Lung (tissue), 11 donors: ENCODE measurements at regions not wholly inside any gene's neighbourhood (a gene's known extent, or its start where the extent isn't known, plus 50 kb on each side); places are given as distances from the start of the nearest gene placed in this dataset.
A peak's percentile ranks its signal among the peaks of the same experiment; 100 is the strongest.

Experiments
- ATAC-seq: fragments of 200-7000 bp; cut with Tn5 transposase; one replicate; pipeline ENCODE4 v1.9.1; 2020; ENCODE audit warnings: moderate number of reproducible peaks; ENCODE audit not compliant: insufficient read depth, low FRiP score
- DNase-seq, 3 donors: peaks; one replicate each; pipeline ENCODE4 v3.0.0-alpha.2; 2013 to 2017
- H3K27ac ChIP-seq, 2 donors: one replicate each; pipeline ENCODE4 v1.5.1; 2013; ENCODE audit warnings: mild to moderate bottlenecking in 2 of 2, moderate library complexity in 2 of 2, control low read depth in 1 of 2, inconsistent platforms in 1 of 2, low read depth in 1 of 2, low read length in 1 of 2
- H3K27me3 ChIP-seq, 3 donors: one replicate each; pipeline ENCODE4 v1.5.1; 2013; ENCODE audit warnings: low read length in 2 of 3; ENCODE audit not compliant: control insufficient read depth in 3 of 3, insufficient read depth in 3 of 3
- H3K36me3 ChIP-seq, 4 donors: one replicate each; pipeline ENCODE4 v1.5.1; 2013; ENCODE audit warnings: low read length in 4 of 4, mild to moderate bottlenecking in 1 of 4, moderate library complexity in 1 of 4; ENCODE audit not compliant: control insufficient read depth in 4 of 4, insufficient read depth in 4 of 4
- H3K4me1 ChIP-seq, 5 donors: one replicate each; pipeline ENCODE4 v1.5.1; 2013; ENCODE audit warnings: low read length in 5 of 5, mild to moderate bottlenecking in 2 of 5, moderate library complexity in 1 of 5; ENCODE audit not compliant: control insufficient read depth in 5 of 5, insufficient read depth in 5 of 5
- H3K4me3 ChIP-seq: one replicate; pipeline ENCODE4 v1.5.1; 2013; ENCODE audit warnings: mild to moderate bottlenecking, control low read depth, moderate library complexity
- H3K9ac ChIP-seq, 2 donors: one replicate each; pipeline ENCODE4 v1.5.1; 2013; ENCODE audit warnings: low read length in 2 of 2, control low read depth in 1 of 2; ENCODE audit not compliant: insufficient read depth in 1 of 2
- H3K9me3 ChIP-seq, 4 donors: one replicate each; pipeline ENCODE4 v1.5.1; 2013; ENCODE audit warnings: low read length in 3 of 4, mild to moderate bottlenecking in 1 of 4, moderate library complexity in 1 of 4; ENCODE audit not compliant: control insufficient read depth in 4 of 4, insufficient read depth in 3 of 4
- WGBS, 2 donors: extraction: QIAGEN DNeasy Blood & Tissue Kit; methylation state at CpG; one replicate each; pipeline ENCODE4 v1.1.7; 2013; 5-methylcytosine and 5-hydroxymethylcytosine counted together
- TF ChIP-seq, protein P1 (sequence below): IDR thresholded peaks from 2 replicates; pipeline ENCODE4 v1.5.1; 2012; ENCODE audit warnings: mild to moderate bottlenecking; ENCODE audit errors: control extremely low read depth, extremely low read depth
- donor health status: control.
- donor health status: control.
- donor health status: Bipolar disorder and iron deficiency.
- donor health status: healthy.
- donor health status: DM: yes; HTN: yes; CAD: no.

- Histone ChIP-seq H3K4me1 (peaks cover 0 to 26% (median 2%) of the 10 kb centered on the region in 5 donors), H3K27ac (no peak overlapping the region), H3K9ac (peak overlapping the region; percentile 94), H3K9me3 (no peaks in the 10 kb centered on the region), H3K4me3 (no peak overlapping the region), H3K36me3 (no peaks in the 10 kb centered on the region), H3K27me3 (no peaks in the 10 kb centered on the region)
- WGBS, 2 donors = 59 to 73% methylated on average over 4 of the region's 4 CpGs
- no peak for ATAC-seq
- no peak for DNase-seq
- TF ChIP-seq, protein P1, sequence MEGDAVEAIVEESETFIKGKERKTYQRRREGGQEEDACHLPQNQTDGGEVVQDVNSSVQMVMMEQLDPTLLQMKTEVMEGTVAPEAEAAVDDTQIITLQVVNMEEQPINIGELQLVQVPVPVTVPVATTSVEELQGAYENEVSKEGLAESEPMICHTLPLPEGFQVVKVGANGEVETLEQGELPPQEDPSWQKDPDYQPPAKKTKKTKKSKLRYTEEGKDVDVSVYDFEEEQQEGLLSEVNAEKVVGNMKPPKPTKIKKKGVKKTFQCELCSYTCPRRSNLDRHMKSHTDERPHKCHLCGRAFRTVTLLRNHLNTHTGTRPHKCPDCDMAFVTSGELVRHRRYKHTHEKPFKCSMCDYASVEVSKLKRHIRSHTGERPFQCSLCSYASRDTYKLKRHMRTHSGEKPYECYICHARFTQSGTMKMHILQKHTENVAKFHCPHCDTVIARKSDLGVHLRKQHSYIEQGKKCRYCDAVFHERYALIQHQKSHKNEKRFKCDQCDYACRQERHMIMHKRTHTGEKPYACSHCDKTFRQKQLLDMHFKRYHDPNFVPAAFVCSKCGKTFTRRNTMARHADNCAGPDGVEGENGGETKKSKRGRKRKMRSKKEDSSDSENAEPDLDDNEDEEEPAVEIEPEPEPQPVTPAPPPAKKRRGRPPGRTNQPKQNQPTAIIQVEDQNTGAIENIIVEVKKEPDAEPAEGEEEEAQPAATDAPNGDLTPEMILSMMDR = no peak
Observed at GRCh38 chr3:174442302-174442682, 416.8 kb upstream of the NAALADL2 start.

- ATAC-seq (no peak), DNase-seq (no peak)
- Histone ChIP-seq H3K27me3 (no peaks in the 10 kb centered on the region), H3K9ac (no peak overlapping the region), H3K4me3 (no peak overlapping the region), H3K36me3 (no peaks in the 10 kb centered on the region), H3K27ac (no peak overlapping the region), H3K4me1 (peaks cover 0 to 18% (median 2%) of the 10 kb centered on the region in 5 donors), H3K9me3 (peaks cover 0 to 4% (median 0%) of the 10 kb centered on the region in 4 donors)
- WGBS, 2 donors = 52 to 69% methylated on average over 3 of the region's 3 CpGs
- TF ChIP-seq, protein P1 = no peak
Observed at GRCh38 chr3:174444391-174444790, 414.7 kb upstream of the NAALADL2 start.

GRCh38 chr3:174457758-174458157, 401.4 kb upstream of the NAALADL2 start:
- ATAC-seq (no peak), DNase-seq (no peak)
- WGBS, 2 donors = 91 to 95% methylated on average over 5 of the region's 5 CpGs
- Histone ChIP-seq H3K27me3 (no peaks in the 10 kb centered on the region), H3K9me3 (peaks cover 0 to 2% (median 2%) of the 10 kb centered on the region in 4 donors), H3K4me3 (no peak overlapping the region), H3K9ac (no peak overlapping the region), H3K4me1 (no peaks in the 10 kb centered on the region), H3K27ac (no peak overlapping the region), H3K36me3 (peaks cover 0 to 4% (median 0%) of the 10 kb centered on the region in 4 donors)
- TF ChIP-seq, protein P1 = no peak

GRCh38 chr3:174460831-174461230, 398.3 kb upstream of the NAALADL2 start:
- H3K36me3 ChIP-seq = peaks cover 0 to 4% (median 0%) of the 10 kb centered on the region in 4 donors
- TF ChIP-seq, protein P1 = no peak
- no peaks in the 10 kb centered on the region for H3K27me3 ChIP-seq
- no peak for DNase-seq
- H3K4me3 ChIP-seq = no peak overlapping the region
- H3K4me1 ChIP-seq = no peaks in the 10 kb centered on the region
- no peak overlapping the region for H3K27ac ChIP-seq
- WGBS, 2 donors = 54 to 68% methylated on average over 1 of the region's 1 CpG
- ATAC-seq = no peak
- peaks cover 0 to 2% (median 0%) of the 10 kb centered on the region in 4 donors for H3K9me3 ChIP-seq
- no peak overlapping the region for H3K9ac ChIP-seq
